ENCODE measurements at regions not wholly inside any gene's neighbourhood (a gene's known extent, or its start where the extent isn't known, plus 50 kb on each side); places are given as distances from the start of the nearest gene placed in this dataset.

DNA sequence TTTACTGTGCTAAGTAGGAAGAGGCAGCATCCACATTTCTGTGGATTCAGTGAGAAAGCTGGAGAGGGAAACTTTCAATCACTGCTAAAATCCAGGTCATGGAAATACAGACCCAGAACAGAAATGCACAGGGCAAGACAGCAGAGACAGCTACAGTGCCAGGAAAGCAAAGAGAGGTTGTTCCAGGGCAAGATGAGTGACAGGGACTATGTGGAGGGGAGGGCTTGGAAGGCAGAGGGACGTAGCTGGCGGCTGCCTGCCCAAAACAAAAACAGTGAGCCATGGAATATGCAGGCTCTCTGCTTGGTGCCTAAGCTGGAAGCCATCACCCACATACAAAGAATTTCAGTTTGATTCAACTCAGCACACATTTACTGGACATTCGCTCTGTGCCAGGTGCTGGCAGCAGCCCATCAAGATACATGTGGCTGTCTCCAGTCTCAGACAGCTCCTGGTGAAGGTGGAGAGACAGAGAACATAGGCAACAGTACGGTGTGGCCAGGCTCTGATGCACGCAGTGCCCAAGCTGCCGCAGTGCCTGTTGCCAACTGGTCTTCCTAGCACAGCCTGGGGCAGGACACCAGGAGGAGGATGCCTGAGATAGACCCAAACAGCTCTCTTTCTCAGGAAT is 88.7 kb downstream of the AIPL1 start:
- ChIA-PET POLR2A (no interaction called here), CTCF (interaction anchor here (1.0 to 1.2 kb wide), 2 partner anchors 19 to 77 kb away, joined by 3 to 4 read pairs; no protein-coding TSS in a partner anchor)
- Histone ChIP-seq H3K4me3 (replicated peaks in 1 of 3; ENCODE audit: insufficient read depth in 1 of 3, low read depth in 1 of 3, low read length in 3 of 3) (no peak overlapping the region), H3K79me2 (ENCODE audit: control insufficient read depth, insufficient read depth, low read length) (no peaks in the 10 kb centered on the region), H3K27me3 (ENCODE audit: control insufficient read depth in 2 of 2, insufficient read depth in 2 of 2, low read length in 2 of 2) (no peaks in the 10 kb centered on the region), H3K9ac (replicated peaks; ENCODE audit: extremely low read depth, insufficient read depth, low read length) (no peak overlapping the region), H3K27ac (ENCODE audit: insufficient read depth, low read depth, low read length) (no peak overlapping the region), H3K36me3 (ENCODE audit: control insufficient read depth in 2 of 2, extremely low read depth in 1 of 2, insufficient read depth in 2 of 2, low read length in 2 of 2) (no peaks in the 10 kb centered on the region), H3K4me1 (ENCODE audit: control insufficient read depth, extremely low read depth, insufficient read depth, low read length) (no peaks in the 10 kb centered on the region), H3K9me3 (replicated peaks; ENCODE audit: control insufficient read depth, insufficient read depth, low read length) (no peaks in the 10 kb centered on the region), H3K9me1 (replicated peaks; ENCODE audit: control insufficient read depth, extremely low read depth, insufficient read depth, low read length) (no peaks in the 10 kb centered on the region), H3K4me2 (ENCODE audit: insufficient read depth, low read length) (no peak overlapping the region), H4K20me1 (replicated peaks; ENCODE audit: control insufficient read depth, extremely low read depth, insufficient read depth, low read length) (no peaks in the 10 kb centered on the region), H2AFZ (ENCODE audit: low read depth, low read length) (no peak overlapping the region)
- dilution Hi-C loops (cut with MboI; ENCODE audit: extremely low pct_ligation_motif_present, low sequenced_read_pairs) = no loop called here
- no peak for TF ChIP-seq GATA2 (IDR thresholded peaks at IDR 0.05; ENCODE audit: insufficient read depth, insufficient read length, low read depth, low read length)
- TF ChIP-seq MYC (IDR thresholded peaks at IDR 0.05; ENCODE audit: low read depth, low read length) = no peak
- TF ChIP-seq, protein P1, sequence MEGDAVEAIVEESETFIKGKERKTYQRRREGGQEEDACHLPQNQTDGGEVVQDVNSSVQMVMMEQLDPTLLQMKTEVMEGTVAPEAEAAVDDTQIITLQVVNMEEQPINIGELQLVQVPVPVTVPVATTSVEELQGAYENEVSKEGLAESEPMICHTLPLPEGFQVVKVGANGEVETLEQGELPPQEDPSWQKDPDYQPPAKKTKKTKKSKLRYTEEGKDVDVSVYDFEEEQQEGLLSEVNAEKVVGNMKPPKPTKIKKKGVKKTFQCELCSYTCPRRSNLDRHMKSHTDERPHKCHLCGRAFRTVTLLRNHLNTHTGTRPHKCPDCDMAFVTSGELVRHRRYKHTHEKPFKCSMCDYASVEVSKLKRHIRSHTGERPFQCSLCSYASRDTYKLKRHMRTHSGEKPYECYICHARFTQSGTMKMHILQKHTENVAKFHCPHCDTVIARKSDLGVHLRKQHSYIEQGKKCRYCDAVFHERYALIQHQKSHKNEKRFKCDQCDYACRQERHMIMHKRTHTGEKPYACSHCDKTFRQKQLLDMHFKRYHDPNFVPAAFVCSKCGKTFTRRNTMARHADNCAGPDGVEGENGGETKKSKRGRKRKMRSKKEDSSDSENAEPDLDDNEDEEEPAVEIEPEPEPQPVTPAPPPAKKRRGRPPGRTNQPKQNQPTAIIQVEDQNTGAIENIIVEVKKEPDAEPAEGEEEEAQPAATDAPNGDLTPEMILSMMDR (IDR thresholded peaks at IDR 0.05; ENCODE audit: extremely low read depth in 1 of 2, insufficient read depth in 1 of 2, low read depth in 1 of 2, low read length in 2 of 2) = no peak
- intact Hi-C loops (cut with micrococcal nuclease) = no loop called here
- FAIRE-seq = no peak
- no peak for DNase-seq (ENCODE audit: low read depth, low spot score)
- BruUV-seq (replicated peaks) = no TSS peak

DNA sequence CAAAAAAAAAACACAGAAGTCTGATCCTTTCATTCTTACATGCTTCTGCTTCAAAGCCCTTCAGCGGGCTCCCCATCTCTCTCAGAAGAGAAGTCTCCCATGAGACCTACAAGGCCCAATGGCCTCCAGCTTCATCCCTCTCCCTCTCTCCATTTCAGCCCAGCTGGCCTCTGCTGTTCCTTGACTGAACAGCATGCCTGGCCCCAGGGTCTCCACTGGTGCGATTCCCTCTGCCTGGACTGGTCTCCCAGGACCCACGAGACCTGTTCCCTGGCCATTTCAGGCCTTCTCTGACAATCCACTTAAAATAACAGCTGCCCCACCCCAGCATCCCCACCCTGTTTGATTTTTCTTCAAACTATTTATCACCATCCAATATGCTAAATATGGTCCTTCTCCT is 91.2 kb downstream of the AIPL1 start:
- POLR2A ChIA-PET = no interaction called here
- H4K20me1 ChIP-seq (replicated peaks; ENCODE audit: control insufficient read depth, extremely low read depth, insufficient read depth, low read length) = no peaks in the 10 kb centered on the region
- no peaks in the 10 kb centered on the region for H3K9me3 ChIP-seq (replicated peaks; ENCODE audit: control insufficient read depth, insufficient read depth, low read length)
- H3K4me1 ChIP-seq (ENCODE audit: control insufficient read depth, extremely low read depth, insufficient read depth, low read length) = no peaks in the 10 kb centered on the region
- H3K9ac ChIP-seq (replicated peaks; ENCODE audit: extremely low read depth, insufficient read depth, low read length) = no peak overlapping the region
- intact Hi-C loops (cut with micrococcal nuclease) (no loop called here), dilution Hi-C loops (cut with MboI; ENCODE audit: extremely low pct_ligation_motif_present, low sequenced_read_pairs) (no loop called here)
- no peaks in the 10 kb centered on the region for H3K36me3 ChIP-seq (ENCODE audit: control insufficient read depth in 2 of 2, extremely low read depth in 1 of 2, insufficient read depth in 2 of 2, low read length in 2 of 2)
- DNase-seq (ENCODE audit: low read depth, low spot score) = no peak
- CTCF ChIA-PET = no interaction called here
- H3K9me1 ChIP-seq (replicated peaks; ENCODE audit: control insufficient read depth, extremely low read depth, insufficient read depth, low read length) = no peaks in the 10 kb centered on the region
- no peaks in the 10 kb centered on the region for H3K27me3 ChIP-seq (ENCODE audit: control insufficient read depth in 2 of 2, insufficient read depth in 2 of 2, low read length in 2 of 2)
- H3K4me3 ChIP-seq (replicated peaks in 1 of 3; ENCODE audit: insufficient read depth in 1 of 3, low read depth in 1 of 3, low read length in 3 of 3) = no peak overlapping the region
- TF ChIP-seq FOS (IDR thresholded peaks at IDR 0.05; ENCODE audit: borderline replicate concordance, insufficient read depth, low read length) (no peak), GATA2 (IDR thresholded peaks at IDR 0.05; ENCODE audit: insufficient read depth, insufficient read length, low read depth, low read length) (no peak), JUN (IDR thresholded peaks at IDR 0.05; ENCODE audit: borderline replicate concordance, insufficient read depth, insufficient read length, low read depth) (no peak), POLR2A (IDR thresholded peaks at IDR 0.05; ENCODE audit: low read depth, low read length) (no peak)
- TF ChIP-seq, protein P1 (IDR thresholded peaks at IDR 0.05; ENCODE audit: extremely low read depth in 1 of 2, insufficient read depth in 1 of 2, low read depth in 1 of 2, low read length in 2 of 2) = no peak
- TF ChIP-seq, protein P2, sequence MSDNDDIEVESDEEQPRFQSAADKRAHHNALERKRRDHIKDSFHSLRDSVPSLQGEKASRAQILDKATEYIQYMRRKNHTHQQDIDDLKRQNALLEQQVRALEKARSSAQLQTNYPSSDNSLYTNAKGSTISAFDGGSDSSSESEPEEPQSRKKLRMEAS (IDR thresholded peaks at IDR 0.05; ENCODE audit: insufficient read depth, insufficient read length) = no peak
- H2AFZ ChIP-seq (ENCODE audit: low read depth, low read length) = no peak overlapping the region
- no peak for FAIRE-seq
- BruUV-seq (replicated peaks) = no TSS peak
- no peaks in the 10 kb centered on the region for H3K79me2 ChIP-seq (ENCODE audit: control insufficient read depth, insufficient read depth, low read length)
- no peak overlapping the region for H3K27ac ChIP-seq (ENCODE audit: insufficient read depth, low read depth, low read length)
- no peak overlapping the region for H3K4me2 ChIP-seq (ENCODE audit: insufficient read depth, low read length)
